GM12874 (cell line): ENCODE measurements at regions not wholly inside any gene's neighbourhood (a gene's known extent, or its start where the extent isn't known, plus 50 kb on each side); places are given as distances from the start of the nearest gene placed in this dataset.
A peak's percentile ranks its signal among the peaks of the same experiment; 100 is the strongest.

ENCODE experiments used
- CTCF ChIP-seq: IDR thresholded peaks from 2 replicates; pipeline ENCODE4 v1.5.1; 2011; ENCODE audit warnings: low read depth, mild to moderate bottlenecking, control low read depth, low read length, moderate library complexity; ENCODE audit not compliant: insufficient read depth

GRCh38 chr9:108277216-108277615 is 578.6 kb downstream of the ACTL7B start:
- no peak for TF ChIP-seq CTCF

GRCh38 chr9:108275906-108276305 is 579.9 kb downstream of the ACTL7B start:
- TF ChIP-seq CTCF: no peak

- TF ChIP-seq CTCF: no peak
Observed at GRCh38 chr9:108274971-108275370, 580.8 kb downstream of the ACTL7B start.

- no peak for TF ChIP-seq CTCF
Observed at GRCh38 chr9:108273988-108274387, 581.8 kb downstream of the ACTL7B start.

- TF ChIP-seq CTCF: peak; percentile 36
Observed at GRCh38 chr9:108272349-108272899, 583.4 kb downstream of the ACTL7B start.

GRCh38 chr9:108271646-108272348 is 584.0 kb downstream of the ACTL7B start:
- TF ChIP-seq CTCF: no peak

GRCh38 chr9:108271236-108271635 is 584.5 kb downstream of the ACTL7B start:
- TF ChIP-seq CTCF: no peak
